ENCODE measurements at regions not wholly inside any gene's neighbourhood (a gene's known extent, or its start where the extent isn't known, plus 50 kb on each side); places are given as distances from the start of the nearest gene placed in this dataset.
A peak's percentile ranks its signal among the peaks of the same experiment; 100 is the strongest.

DNA sequence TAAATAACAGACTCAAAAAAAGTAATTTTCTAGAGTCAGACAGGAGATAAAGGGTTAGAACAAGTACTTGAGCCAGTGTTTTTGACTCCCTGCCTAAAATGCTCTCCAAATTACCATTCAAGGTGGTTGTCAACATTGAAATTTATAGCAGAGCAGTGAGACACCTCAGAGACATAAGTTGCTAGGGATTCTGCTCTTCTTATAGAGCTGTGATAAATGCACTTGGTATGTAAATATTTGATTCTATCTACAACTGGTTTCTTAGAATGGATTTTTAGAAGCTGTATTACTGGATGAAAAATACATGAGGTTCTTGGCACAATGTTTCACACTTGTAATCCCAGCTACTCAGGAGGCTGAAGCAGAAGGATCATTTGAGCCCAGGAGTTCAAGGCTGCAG lies 83.9 kb upstream of the OSBPL8 start:
- 0 out of 2 replicates have a peak, but pooled peaks have one; percentile 9 for TF ChIP-seq ISL1 (CRISPR knock-in tag; IDR thresholded peaks at IDR 0.05)
- TF ChIP-seq, protein P1, sequence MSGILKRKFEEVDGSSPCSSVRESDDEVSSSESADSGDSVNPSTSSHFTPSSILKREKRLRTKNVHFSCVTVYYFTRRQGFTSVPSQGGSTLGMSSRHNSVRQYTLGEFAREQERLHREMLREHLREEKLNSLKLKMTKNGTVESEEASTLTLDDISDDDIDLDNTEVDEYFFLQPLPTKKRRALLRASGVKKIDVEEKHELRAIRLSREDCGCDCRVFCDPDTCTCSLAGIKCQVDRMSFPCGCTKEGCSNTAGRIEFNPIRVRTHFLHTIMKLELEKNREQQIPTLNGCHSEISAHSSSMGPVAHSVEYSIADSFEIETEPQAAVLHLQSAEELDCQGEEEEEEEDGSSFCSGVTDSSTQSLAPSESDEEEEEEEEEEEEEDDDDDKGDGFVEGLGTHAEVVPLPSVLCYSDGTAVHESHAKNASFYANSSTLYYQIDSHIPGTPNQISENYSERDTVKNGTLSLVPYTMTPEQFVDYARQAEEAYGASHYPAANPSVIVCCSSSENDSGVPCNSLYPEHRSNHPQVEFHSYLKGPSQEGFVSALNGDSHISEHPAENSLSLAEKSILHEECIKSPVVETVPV (CRISPR knock-in tag; IDR thresholded peaks at IDR 0.05) = no peak
- peak; percentile 76 for ATAC-seq

GRCh38 chr12:76644950-76645349 lies 85.4 kb upstream of the OSBPL8 start:
- no peak for ATAC-seq
- TF ChIP-seq TCF4 (CRISPR knock-in tag; IDR thresholded peaks at IDR 0.05; ENCODE audit: borderline replicate concordance) (no peak), ISL1 (CRISPR knock-in tag; IDR thresholded peaks at IDR 0.05) (no peak), TOX (CRISPR knock-in tag; IDR thresholded peaks at IDR 0.05; ENCODE audit: borderline replicate concordance) (no peak), ZC3H10 (CRISPR knock-in tag; IDR thresholded peaks at IDR 0.05) (no peak), TSHZ2 (CRISPR knock-in tag; IDR thresholded peaks at IDR 0.05) (no peak), CSDC2 (CRISPR knock-in tag; IDR thresholded peaks at IDR 0.05) (no peak), ZFP30 (CRISPR knock-in tag; IDR thresholded peaks at IDR 0.05) (no peak), BACH2 (CRISPR knock-in tag; IDR thresholded peaks at IDR 0.05; ENCODE audit: borderline replicate concordance) (no peak), ZNF565 (CRISPR knock-in tag; conservative IDR thresholded peaks at IDR 0.05; ENCODE audit: low read depth) (no peak), OSR1 (CRISPR knock-in tag; IDR thresholded peaks at IDR 0.05) (no peak), ESRRG (CRISPR knock-in tag; IDR thresholded peaks at IDR 0.05) (no peak), PPARA (CRISPR knock-in tag; IDR thresholded peaks at IDR 0.05; ENCODE audit: borderline replicate concordance) (no peak), ARNTL (CRISPR knock-in tag; IDR thresholded peaks at IDR 0.05; ENCODE audit: borderline replicate concordance, low read depth) (no peak), RARB (CRISPR knock-in tag; IDR thresholded peaks at IDR 0.05) (no peak), ZNF8 (CRISPR knock-in tag; IDR thresholded peaks at IDR 0.05) (no peak), ZFP3 (CRISPR knock-in tag; IDR thresholded peaks at IDR 0.05) (no peak)
- TF ChIP-seq, protein P2, sequence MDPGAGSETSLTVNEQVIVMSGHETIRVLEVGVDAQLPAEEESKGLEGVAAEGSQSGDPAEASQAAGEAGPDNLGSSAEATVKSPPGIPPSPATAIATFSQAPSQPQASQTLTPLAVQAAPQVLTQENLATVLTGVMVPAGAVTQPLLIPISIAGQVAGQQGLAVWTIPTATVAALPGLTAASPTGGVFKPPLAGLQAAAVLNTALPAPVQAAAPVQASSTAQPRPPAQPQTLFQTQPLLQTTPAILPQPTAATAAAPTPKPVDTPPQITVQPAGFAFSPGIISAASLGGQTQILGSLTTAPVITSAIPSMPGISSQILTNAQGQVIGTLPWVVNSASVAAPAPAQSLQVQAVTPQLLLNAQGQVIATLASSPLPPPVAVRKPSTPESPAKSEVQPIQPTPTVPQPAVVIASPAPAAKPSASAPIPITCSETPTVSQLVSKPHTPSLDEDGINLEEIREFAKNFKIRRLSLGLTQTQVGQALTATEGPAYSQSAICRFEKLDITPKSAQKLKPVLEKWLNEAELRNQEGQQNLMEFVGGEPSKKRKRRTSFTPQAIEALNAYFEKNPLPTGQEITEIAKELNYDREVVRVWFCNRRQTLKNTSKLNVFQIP (CRISPR knock-in tag; IDR thresholded peaks at IDR 0.05; ENCODE audit: borderline replicate concordance, low read depth) = no peak
- TF ChIP-seq, protein P3, sequence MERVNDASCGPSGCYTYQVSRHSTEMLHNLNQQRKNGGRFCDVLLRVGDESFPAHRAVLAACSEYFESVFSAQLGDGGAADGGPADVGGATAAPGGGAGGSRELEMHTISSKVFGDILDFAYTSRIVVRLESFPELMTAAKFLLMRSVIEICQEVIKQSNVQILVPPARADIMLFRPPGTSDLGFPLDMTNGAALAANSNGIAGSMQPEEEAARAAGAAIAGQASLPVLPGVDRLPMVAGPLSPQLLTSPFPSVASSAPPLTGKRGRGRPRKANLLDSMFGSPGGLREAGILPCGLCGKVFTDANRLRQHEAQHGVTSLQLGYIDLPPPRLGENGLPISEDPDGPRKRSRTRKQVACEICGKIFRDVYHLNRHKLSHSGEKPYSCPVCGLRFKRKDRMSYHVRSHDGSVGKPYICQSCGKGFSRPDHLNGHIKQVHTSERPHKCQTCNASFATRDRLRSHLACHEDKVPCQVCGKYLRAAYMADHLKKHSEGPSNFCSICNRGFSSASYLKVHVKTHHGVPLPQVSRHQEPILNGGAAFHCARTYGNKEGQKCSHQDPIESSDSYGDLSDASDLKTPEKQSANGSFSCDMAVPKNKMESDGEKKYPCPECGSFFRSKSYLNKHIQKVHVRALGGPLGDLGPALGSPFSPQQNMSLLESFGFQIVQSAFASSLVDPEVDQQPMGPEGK (CRISPR knock-in tag; IDR thresholded peaks at IDR 0.05; ENCODE audit: borderline replicate concordance) = no peak
- TF ChIP-seq, protein P1 (CRISPR knock-in tag; IDR thresholded peaks at IDR 0.05) = no peak
- TF ChIP-seq, protein P4, sequence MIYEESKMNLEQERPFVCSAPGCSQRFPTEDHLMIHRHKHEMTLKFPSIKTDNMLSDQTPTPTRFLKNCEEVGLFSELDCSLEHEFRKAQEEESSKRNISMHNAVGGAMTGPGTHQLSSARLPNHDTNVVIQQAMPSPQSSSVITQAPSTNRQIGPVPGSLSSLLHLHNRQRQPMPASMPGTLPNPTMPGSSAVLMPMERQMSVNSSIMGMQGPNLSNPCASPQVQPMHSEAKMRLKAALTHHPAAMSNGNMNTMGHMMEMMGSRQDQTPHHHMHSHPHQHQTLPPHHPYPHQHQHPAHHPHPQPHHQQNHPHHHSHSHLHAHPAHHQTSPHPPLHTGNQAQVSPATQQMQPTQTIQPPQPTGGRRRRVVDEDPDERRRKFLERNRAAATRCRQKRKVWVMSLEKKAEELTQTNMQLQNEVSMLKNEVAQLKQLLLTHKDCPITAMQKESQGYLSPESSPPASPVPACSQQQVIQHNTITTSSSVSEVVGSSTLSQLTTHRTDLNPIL (CRISPR knock-in tag; IDR thresholded peaks at IDR 0.05; ENCODE audit: low read depth) = no peak

DNA sequence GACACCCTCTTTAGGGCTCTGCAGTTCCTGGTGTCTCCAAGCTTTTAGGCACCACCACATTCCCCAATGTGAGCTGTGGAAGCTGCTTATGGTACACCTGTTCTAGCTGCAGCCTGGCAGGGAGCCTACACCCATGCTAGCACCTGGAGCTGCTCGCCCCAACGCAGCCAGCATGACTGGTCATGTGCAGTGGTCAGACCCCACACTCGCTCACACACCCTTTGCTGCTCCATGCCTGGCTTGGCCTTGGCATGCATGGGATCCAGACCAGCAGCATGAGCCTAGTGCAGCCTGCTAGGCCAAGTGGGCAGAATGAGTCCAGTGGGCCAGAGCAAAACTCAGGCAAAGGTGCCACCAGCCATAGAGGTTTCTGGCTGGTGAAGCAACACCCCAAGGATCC lies 86.4 kb upstream of the OSBPL8 start:
- no peak for ATAC-seq
- TF ChIP-seq PPARA (CRISPR knock-in tag; IDR thresholded peaks at IDR 0.05; ENCODE audit: borderline replicate concordance) (no peak), ZFP30 (CRISPR knock-in tag; IDR thresholded peaks at IDR 0.05) (no peak), GLIS3 (CRISPR knock-in tag; IDR thresholded peaks at IDR 0.05) (no peak), OSR1 (CRISPR knock-in tag; IDR thresholded peaks at IDR 0.05) (no peak), TSHZ2 (CRISPR knock-in tag; IDR thresholded peaks at IDR 0.05) (no peak), ARNTL (CRISPR knock-in tag; IDR thresholded peaks at IDR 0.05; ENCODE audit: borderline replicate concordance, low read depth) (no peak), TOX (CRISPR knock-in tag; IDR thresholded peaks at IDR 0.05; ENCODE audit: borderline replicate concordance) (no peak)
- TF ChIP-seq, protein P4 (CRISPR knock-in tag; IDR thresholded peaks at IDR 0.05; ENCODE audit: low read depth) = no peak
